ENCODE measurements at regions not wholly inside any gene's neighbourhood (a gene's known extent, or its start where the extent isn't known, plus 50 kb on each side); places are given as distances from the start of the nearest gene placed in this dataset.

DNA sequence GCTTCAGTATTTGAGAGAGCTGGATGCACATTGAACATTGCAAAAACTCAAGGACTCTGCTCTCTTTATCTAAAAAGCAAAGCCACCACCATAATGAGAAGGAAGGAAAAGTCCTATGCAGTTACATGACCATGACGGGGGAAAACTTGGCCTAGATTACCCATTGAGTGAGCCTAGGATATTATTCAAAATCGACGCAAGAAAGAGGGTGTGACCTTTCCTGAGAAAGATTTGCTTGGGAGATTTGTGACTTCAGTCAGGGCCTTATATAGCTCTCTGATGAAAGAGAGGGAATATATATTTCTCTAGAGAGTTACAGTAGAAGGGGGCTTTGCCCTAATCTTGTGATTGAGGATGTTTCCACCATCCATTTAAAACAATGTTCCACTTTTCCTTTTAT, 153.0 kb upstream of the DPYD start:
- TF ChIP-seq, protein P1, sequence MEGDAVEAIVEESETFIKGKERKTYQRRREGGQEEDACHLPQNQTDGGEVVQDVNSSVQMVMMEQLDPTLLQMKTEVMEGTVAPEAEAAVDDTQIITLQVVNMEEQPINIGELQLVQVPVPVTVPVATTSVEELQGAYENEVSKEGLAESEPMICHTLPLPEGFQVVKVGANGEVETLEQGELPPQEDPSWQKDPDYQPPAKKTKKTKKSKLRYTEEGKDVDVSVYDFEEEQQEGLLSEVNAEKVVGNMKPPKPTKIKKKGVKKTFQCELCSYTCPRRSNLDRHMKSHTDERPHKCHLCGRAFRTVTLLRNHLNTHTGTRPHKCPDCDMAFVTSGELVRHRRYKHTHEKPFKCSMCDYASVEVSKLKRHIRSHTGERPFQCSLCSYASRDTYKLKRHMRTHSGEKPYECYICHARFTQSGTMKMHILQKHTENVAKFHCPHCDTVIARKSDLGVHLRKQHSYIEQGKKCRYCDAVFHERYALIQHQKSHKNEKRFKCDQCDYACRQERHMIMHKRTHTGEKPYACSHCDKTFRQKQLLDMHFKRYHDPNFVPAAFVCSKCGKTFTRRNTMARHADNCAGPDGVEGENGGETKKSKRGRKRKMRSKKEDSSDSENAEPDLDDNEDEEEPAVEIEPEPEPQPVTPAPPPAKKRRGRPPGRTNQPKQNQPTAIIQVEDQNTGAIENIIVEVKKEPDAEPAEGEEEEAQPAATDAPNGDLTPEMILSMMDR (IDR thresholded peaks at IDR 0.05) = no peak
- TF ChIP-seq POLR2A (IDR thresholded peaks at IDR 0.05) = no peak
